Thymus (tissue), 11 donors: ENCODE measurements at regions not wholly inside any gene's neighbourhood (a gene's known extent, or its start where the extent isn't known, plus 50 kb on each side); places are given as distances from the start of the nearest gene placed in this dataset.
A peak's percentile ranks its signal among the peaks of the same experiment; 100 is the strongest.
"Not testable (repeated sequence)": the region's sequence is repeated elsewhere in the genome, so short reads cannot be mapped to it uniquely, and the experiment has no call there.

Experiments used
- DNase-seq, 9 donors: peaks; one replicate each; pipeline ENCODE4 v3.0.0-alpha.2; 2013; ENCODE audit warnings: low spot score in 9 of 9, low read depth in 6 of 9, missing footprints in 1 of 9
- H3K27ac ChIP-seq, 2 donors: one replicate each; pipeline ENCODE4 v1.5.1; 2013; ENCODE audit warnings: control low read depth in 1 of 2, low read depth in 1 of 2, low read length in 1 of 2, mild to moderate bottlenecking in 1 of 2, moderate library complexity in 1 of 2
- H3K27me3 ChIP-seq, 2 donors: one replicate each; pipeline ENCODE4 v1.5.1; 2013; ENCODE audit warnings: low read length in 1 of 2; ENCODE audit not compliant: control insufficient read depth in 2 of 2, insufficient read depth in 1 of 2
- H3K36me3 ChIP-seq, 2 donors: one replicate each; pipeline ENCODE4 v1.5.1; 2013; ENCODE audit warnings: low read length in 1 of 2, mild to moderate bottlenecking in 1 of 2, moderate library complexity in 1 of 2; ENCODE audit not compliant: control insufficient read depth in 2 of 2, insufficient read depth in 2 of 2
- H3K4me1 ChIP-seq, 2 donors: one replicate each; pipeline ENCODE4 v1.5.1; 2013; ENCODE audit warnings: low read length in 2 of 2; ENCODE audit not compliant: control insufficient read depth in 2 of 2, insufficient read depth in 2 of 2
- H3K4me3 ChIP-seq, 2 donors: one replicate each; pipeline ENCODE4 v1.5.1; 2013; ENCODE audit warnings: low read length in 2 of 2, control low read depth in 1 of 2, mild to moderate bottlenecking in 1 of 2
- H3K9me3 ChIP-seq, 2 donors: one replicate each; pipeline ENCODE4 v1.5.1; 2013; ENCODE audit warnings: low read length in 1 of 2, mild to moderate bottlenecking in 1 of 2; ENCODE audit not compliant: control insufficient read depth in 2 of 2, insufficient read depth in 1 of 2
- WGBS: extraction: QIAGEN DNeasy Blood & Tissue Kit; methylation state at CpG from one replicate; pipeline ENCODE4 v1.1.7; 2013; 5-methylcytosine and 5-hydroxymethylcytosine counted together
- donor health status: healthy.

DNA sequence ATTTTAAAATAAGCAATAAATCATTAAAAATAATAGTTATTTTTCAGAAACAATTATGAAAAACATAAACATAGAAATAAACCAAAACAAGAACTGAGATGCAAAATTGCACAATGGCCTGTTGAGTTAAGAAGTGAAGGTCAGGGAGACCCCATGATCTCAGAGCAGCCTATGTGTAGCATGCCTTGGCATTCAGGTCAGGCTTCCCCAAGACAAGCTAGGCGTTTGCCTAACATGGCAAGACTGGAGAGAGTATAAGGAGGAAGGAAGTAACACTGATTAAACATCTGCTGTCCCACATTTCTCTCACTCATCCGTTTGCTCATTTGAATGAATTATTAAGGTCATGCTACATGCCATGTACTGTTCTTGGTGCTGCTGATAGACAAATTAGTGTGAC is 291.8 kb downstream of the TSHZ3 start:
- 26% methylated on average over 2 of the region's 2 CpGs for WGBS
- H3K4me3 ChIP-seq = no peak overlapping the region
- no peak for DNase-seq
- H3K27me3 ChIP-seq = no peaks in the 10 kb centered on the region
- H3K27ac ChIP-seq = no peak overlapping the region
- no peaks in the 10 kb centered on the region for H3K9me3 ChIP-seq
- no peaks in the 10 kb centered on the region for H3K36me3 ChIP-seq
- no peaks in the 10 kb centered on the region for H3K4me1 ChIP-seq

- H3K4me1 ChIP-seq = no peaks in the 10 kb centered on the region
- no peak for DNase-seq
- no peak overlapping the region for H3K27ac ChIP-seq
- H3K4me3 ChIP-seq = no peak overlapping the region
- H3K9me3 ChIP-seq = no peaks in the 10 kb centered on the region
- no peaks in the 10 kb centered on the region for H3K36me3 ChIP-seq
- H3K27me3 ChIP-seq = no peaks in the 10 kb centered on the region
These were observed 293.8 kb downstream of the TSHZ3 start for GRCh38 chr19:31055454-31055853.

GRCh38 chr19:31054430-31054829 is 294.8 kb downstream of the TSHZ3 start:
- Histone ChIP-seq H3K9me3 (no peaks in the 10 kb centered on the region), H3K36me3 (no peaks in the 10 kb centered on the region), H3K4me1 (no peaks in the 10 kb centered on the region), H3K27ac (no peak overlapping the region), H3K4me3 (no peak overlapping the region), H3K27me3 (no peaks in the 10 kb centered on the region)
- 48% methylated on average over 3 of the region's 3 CpGs for WGBS
- DNase-seq = peak in 1 of 9 donors; percentile 6

GRCh38 chr19:31049431-31049830 is 299.8 kb downstream of the TSHZ3 start:
- no peaks in the 10 kb centered on the region for H3K9me3 ChIP-seq
- DNase-seq = no peak
- H3K36me3 ChIP-seq = no peaks in the 10 kb centered on the region
- no peak overlapping the region for H3K27ac ChIP-seq
- WGBS = 96% methylated on average over 5 of the region's 5 CpGs
- H3K4me1 ChIP-seq = no peaks in the 10 kb centered on the region
- H3K4me3 ChIP-seq = no peak overlapping the region
- no peaks in the 10 kb centered on the region for H3K27me3 ChIP-seq

GRCh38 chr19:31046024-31046423 is 303.2 kb downstream of the TSHZ3 start:
- no peaks in the 10 kb centered on the region for H3K4me1 ChIP-seq
- WGBS = 95% methylated on average over 2 of the region's 2 CpGs
- no peaks in the 10 kb centered on the region for H3K9me3 ChIP-seq
- H3K27me3 ChIP-seq = no peaks in the 10 kb centered on the region
- no peaks in the 10 kb centered on the region for H3K36me3 ChIP-seq
- no peak overlapping the region for H3K27ac ChIP-seq
- no peak overlapping the region for H3K4me3 ChIP-seq
- DNase-seq = no peak

DNA sequence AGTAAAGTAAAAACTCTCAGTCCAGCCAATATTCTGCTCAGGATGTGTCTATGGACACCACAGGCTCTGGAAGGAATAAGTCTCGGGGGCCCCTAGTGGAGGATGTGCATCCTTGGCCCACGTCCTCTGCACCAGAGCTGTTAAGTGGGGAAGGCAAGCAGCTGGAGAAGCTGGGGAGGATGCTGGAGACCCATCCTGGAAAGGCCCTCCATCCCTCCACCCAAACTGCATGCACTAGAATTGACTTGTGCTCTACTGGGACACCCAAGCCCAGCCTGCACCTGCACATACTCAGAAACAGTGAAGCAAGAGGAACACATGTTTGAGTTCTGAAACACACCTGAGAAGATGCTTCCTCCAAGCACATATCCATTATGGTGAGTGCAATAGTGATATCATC is 307.8 kb downstream of the TSHZ3 start:
- Histone ChIP-seq H3K9me3 (no peaks in the 10 kb centered on the region), H3K27ac (no peak overlapping the region), H3K36me3 (no peaks in the 10 kb centered on the region), H3K27me3 (no peaks in the 10 kb centered on the region), H3K4me3 (no peak overlapping the region), H3K4me1 (no peaks in the 10 kb centered on the region)
- DNase-seq = no peak
- 84% methylated on average over 2 of the region's 2 CpGs for WGBS

DNA sequence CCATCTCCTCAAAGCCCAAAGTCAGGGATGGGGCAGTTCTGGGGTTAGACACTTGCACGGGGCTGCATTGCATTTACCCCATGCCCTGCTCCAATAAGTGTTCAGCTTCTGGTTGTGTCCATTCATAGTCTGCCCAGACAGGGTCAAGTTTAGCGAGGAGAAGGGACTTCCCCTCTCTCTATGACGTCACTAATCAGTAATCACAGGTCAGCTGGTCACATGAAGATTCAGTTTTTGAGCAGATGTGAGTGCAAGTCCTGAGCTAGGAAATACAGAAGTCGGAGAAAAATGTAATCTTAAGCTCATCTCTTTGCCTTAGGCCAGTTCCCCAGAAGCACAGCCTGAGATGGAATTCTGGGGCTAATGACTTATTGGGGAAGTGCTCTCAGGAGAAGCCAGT is 310.1 kb downstream of the TSHZ3 start:
- Histone ChIP-seq H3K9me3 (no peaks in the 10 kb centered on the region), H3K4me3 (no peak overlapping the region), H3K36me3 (no peaks in the 10 kb centered on the region), H3K27ac (no peak overlapping the region), H3K27me3 (no peaks in the 10 kb centered on the region), H3K4me1 (no peaks in the 10 kb centered on the region)
- 88% methylated on average over 4 of the region's 4 CpGs for WGBS
- DNase-seq = no peak

- 93% methylated on average over 3 of the region's 3 CpGs for WGBS
- no peak overlapping the region for H3K4me3 ChIP-seq
- H3K4me1 ChIP-seq = no peaks in the 10 kb centered on the region
- no peaks in the 10 kb centered on the region for H3K36me3 ChIP-seq
- no peaks in the 10 kb centered on the region for H3K9me3 ChIP-seq
- no peaks in the 10 kb centered on the region for H3K27me3 ChIP-seq
- DNase-seq = no peak
- H3K27ac ChIP-seq = no peak overlapping the region
These were observed 311.8 kb downstream of the TSHZ3 start for GRCh38 chr19:31037286-31037980.

GRCh38 chr19:31031455-31031854 is 317.8 kb downstream of the TSHZ3 start:
- 90% methylated on average over 4 of the region's 4 CpGs for WGBS
- not testable (repeated sequence) for H3K9me3 ChIP-seq

DNA sequence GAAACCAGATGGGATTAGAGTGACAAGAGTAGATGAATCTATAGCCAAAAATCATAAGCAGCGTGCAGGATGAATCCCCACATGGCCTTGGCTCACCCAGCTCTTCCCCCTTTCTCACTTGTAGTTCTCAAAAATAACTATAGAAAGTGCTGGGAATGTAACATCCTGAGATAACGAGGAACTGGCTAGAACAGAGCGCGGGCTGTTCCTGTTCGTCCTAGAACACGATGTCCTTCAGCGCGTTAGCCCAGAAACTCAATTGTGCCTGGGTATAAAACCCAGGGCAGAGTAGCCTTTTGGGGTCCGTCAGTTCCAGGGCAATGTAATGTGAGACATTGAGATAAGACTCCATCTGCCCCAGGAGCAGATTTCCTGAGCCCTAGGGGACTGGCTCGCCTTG is 326.2 kb downstream of the TSHZ3 start:
- Histone ChIP-seq H3K4me1 (no peaks in the 10 kb centered on the region), H3K36me3 (no peaks in the 10 kb centered on the region), H3K4me3 (no peak overlapping the region), H3K27ac (no peak overlapping the region), H3K9me3 (no peaks in the 10 kb centered on the region), H3K27me3 (no peaks in the 10 kb centered on the region)
- WGBS = 91% methylated on average over 10 of the region's 10 CpGs
- DNase-seq = no peak

More at GRCh38 chr19:31031455-31031854, 317.8 kb downstream of the TSHZ3 start:
- not testable (repeated sequence) for H3K27me3 ChIP-seq, H3K27ac ChIP-seq, DNase-seq, H3K4me3 ChIP-seq, H3K4me1 ChIP-seq, H3K36me3 ChIP-seq
